Gastroesophageal sphincter (tissue), 4 donors: ENCODE measurements at regions not wholly inside any gene's neighbourhood (a gene's known extent, or its start where the extent isn't known, plus 50 kb on each side); places are given as distances from the start of the nearest gene placed in this dataset.

ENCODE experiments used
- ATAC-seq: fragments of 150-250 bp; one replicate; pipeline ENCODE4 v1.9.1; 2016; ENCODE audit warnings: mild to moderate bottlenecking, moderate library complexity
- H3K27ac ChIP-seq, 4 donors: fragments of 200-600 bp; sonication (generic) in 3 of 4; 1 replicate in 3 of 4; 2 replicates in 1 of 4; pipeline ENCODE4 v1.5.1; 2016 to 2019
- H3K27me3 ChIP-seq: fragments of 200-600 bp; sonication (generic); one replicate; pipeline ENCODE4 v1.5.1; 2019
- H3K36me3 ChIP-seq, 2 donors: fragments of 200-600 bp; sonication (generic); one replicate each; pipeline ENCODE4 v1.5.1; 2019; ENCODE audit warnings: control low read depth in 1 of 2
- H3K4me1 ChIP-seq, 3 donors: fragments of 200-600 bp; sonication (generic); 1 replicate in 2 of 3; 2 replicates in 1 of 3; pipeline ENCODE4 v1.5.1; 2016 to 2019; ENCODE audit warnings: control low read depth in 2 of 3
- H3K4me3 ChIP-seq, 2 donors: fragments of 200-600 bp; sonication (generic); one replicate each; pipeline ENCODE4 v1.5.1; 2019; ENCODE audit warnings: mild to moderate bottlenecking in 1 of 2, moderate library complexity in 1 of 2
- H3K9me3 ChIP-seq, 3 donors: fragments of 200-600 bp; sonication (generic); one replicate each; pipeline ENCODE4 v1.5.1; 2017 to 2019; ENCODE audit warnings: control low read depth in 2 of 3
- CTCF ChIP-seq, 4 experiments: fragments of 200-600 bp in 2 of 4; fragments of 450-650 bp in 2 of 4; sonication (generic) in 1 of 4; IDR thresholded peaks; one replicate each; pipeline ENCODE4 v1.5.1; 2017 to 2019; ENCODE audit warnings: antibody characterized with exemption in 4 of 4, mild to moderate bottlenecking in 2 of 4, moderate library complexity in 2 of 4
- EP300 ChIP-seq: sonication (generic); formaldehyde crosslinking; IDR thresholded peaks from one replicate; pipeline ENCODE4 v1.6.1; 2017; ENCODE audit warnings: antibody characterized with exemption, mild to moderate bottlenecking
- POLR2A ChIP-seq, 2 donors: fragments of 450-650 bp; IDR thresholded peaks; one replicate each; pipeline ENCODE4 v1.6.1; 2017; ENCODE audit warnings: antibody characterized with exemption in 2 of 2, mild to moderate bottlenecking in 2 of 2, moderate library complexity in 1 of 2
- POLR2AphosphoS5 ChIP-seq: sonication (generic); formaldehyde crosslinking; IDR thresholded peaks from one replicate; pipeline ENCODE4 v1.6.1; 2017; ENCODE audit warnings: antibody characterized with exemption
- WGBS, 2 donors: methylation state at CpG; one replicate each; pipeline ENCODE4 v1.1.5; 2018; ENCODE audit warnings: low coverage in 1 of 2; 5-methylcytosine and 5-hydroxymethylcytosine counted together

GRCh38 chr6:149260214-149260874 lies 57.2 kb upstream of the TAB2 start:
- Histone ChIP-seq H3K27ac (no peak overlapping the region), H3K9me3 (no peaks in the 10 kb centered on the region), H3K36me3 (no peaks in the 10 kb centered on the region), H3K4me1 (no peaks in the 10 kb centered on the region), H3K4me3 (no peak overlapping the region), H3K27me3 (no peaks in the 10 kb centered on the region)
- no peak for ATAC-seq
- TF ChIP-seq EP300 (no peak), POLR2AphosphoS5 (no peak), POLR2A (IDR thresholded peaks at IDR 0.05) (no peak), CTCF (IDR thresholded peaks at IDR 0.05) (no peak)
- 90 to 91% methylated on average over 8 to 19 of the region's 20 CpGs for WGBS, 2 donors

- 66 to 73% methylated on average over 4 of the region's 4 CpGs for WGBS, 2 donors
- H3K4me3 ChIP-seq = no peak overlapping the region
Measured at GRCh38 chr6:149261364-149262040, 56.0 kb upstream of the TAB2 start.

GRCh38 chr6:149263321-149263720 lies 54.2 kb upstream of the TAB2 start:
- Histone ChIP-seq H3K36me3 (no peaks in the 10 kb centered on the region), H3K4me1 (no peaks in the 10 kb centered on the region), H3K27ac (no peak overlapping the region), H3K9me3 (no peaks in the 10 kb centered on the region), H3K4me3 (no peak overlapping the region), H3K27me3 (no peaks in the 10 kb centered on the region)
- TF ChIP-seq POLR2A (IDR thresholded peaks at IDR 0.05) (no peak), CTCF (IDR thresholded peaks at IDR 0.05) (no peak), EP300 (no peak), POLR2AphosphoS5 (no peak)
- 81 to 88% methylated on average over 2 of the region's 2 CpGs for WGBS, 2 donors
- ATAC-seq = no peak

More at GRCh38 chr6:149261364-149262040, 56.0 kb upstream of the TAB2 start:
- Histone ChIP-seq H3K4me1 (no peaks in the 10 kb centered on the region), H3K27me3 (no peaks in the 10 kb centered on the region), H3K9me3 (no peaks in the 10 kb centered on the region), H3K36me3 (no peaks in the 10 kb centered on the region), H3K27ac (no peak overlapping the region)
- TF ChIP-seq POLR2A (IDR thresholded peaks at IDR 0.05) = no peak
- TF ChIP-seq POLR2AphosphoS5 = no peak
- TF ChIP-seq EP300 = no peak
- TF ChIP-seq CTCF (IDR thresholded peaks at IDR 0.05) = no peak
- no peak for ATAC-seq

GRCh38 chr6:149264629-149265028 lies 52.9 kb upstream of the TAB2 start:
- TF ChIP-seq CTCF (IDR thresholded peaks at IDR 0.05) = no peak
- TF ChIP-seq POLR2A (IDR thresholded peaks at IDR 0.05) = no peak
- no peak for TF ChIP-seq POLR2AphosphoS5
- TF ChIP-seq EP300 = no peak
- no peak overlapping the region for H3K27ac ChIP-seq
- H3K9me3 ChIP-seq = no peaks in the 10 kb centered on the region
- ATAC-seq = no peak
- no peak overlapping the region for H3K4me3 ChIP-seq
- H3K27me3 ChIP-seq = no peaks in the 10 kb centered on the region
- no peaks in the 10 kb centered on the region for H3K4me1 ChIP-seq
- H3K36me3 ChIP-seq = no peaks in the 10 kb centered on the region
- WGBS, 2 donors = 65 to 80% methylated on average over 1 to 5 of the region's 5 CpGs

GRCh38 chr6:149265945-149266344 lies 51.6 kb upstream of the TAB2 start:
- ATAC-seq = no peak
- Histone ChIP-seq H3K9me3 (no peaks in the 10 kb centered on the region), H3K27me3 (no peaks in the 10 kb centered on the region), H3K36me3 (no peaks in the 10 kb centered on the region), H3K4me1 (no peaks in the 10 kb centered on the region), H3K27ac (no peak overlapping the region), H3K4me3 (no peak overlapping the region)
- TF ChIP-seq EP300 (no peak), POLR2A (IDR thresholded peaks at IDR 0.05) (no peak), CTCF (IDR thresholded peaks at IDR 0.05) (no peak), POLR2AphosphoS5 (no peak)
- WGBS, 2 donors = 83 to 93% methylated on average over 3 to 7 of the region's 7 CpGs
